ENCODE measurements at regions not wholly inside any gene's neighbourhood (a gene's known extent, or its start where the extent isn't known, plus 50 kb on each side); places are given as distances from the start of the nearest gene placed in this dataset.

DNA sequence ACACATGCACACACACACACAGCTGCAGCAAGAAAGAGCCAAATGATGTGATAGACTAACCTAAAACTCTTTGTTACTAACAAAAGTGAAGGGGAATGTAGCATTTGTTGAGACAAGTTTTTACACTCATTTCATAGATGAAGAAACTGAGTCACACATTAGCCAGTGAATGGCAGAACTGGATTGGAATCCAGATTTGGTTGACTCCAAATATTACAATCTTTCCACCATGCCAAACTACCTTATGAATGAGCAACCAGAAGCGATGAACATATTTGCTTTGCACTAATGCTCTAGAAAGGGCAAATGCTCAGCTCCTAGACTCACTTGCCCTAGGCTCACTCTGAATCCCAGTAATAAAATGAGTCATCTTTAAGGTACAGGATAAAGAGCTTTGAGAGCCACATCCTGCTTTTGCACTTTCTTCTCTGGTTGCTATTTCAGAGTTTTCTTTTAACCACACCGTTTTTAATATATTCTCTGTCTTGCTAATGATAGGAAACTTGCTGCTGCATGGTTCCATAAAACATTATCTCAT lies 111.9 kb downstream of the GPAM start:
- H3K27ac Mint-ChIP-seq = no peak overlapping the region
- no peaks in the 10 kb centered on the region for H3K27me3 Mint-ChIP-seq
- H3K9me3 Mint-ChIP-seq = no peaks in the 10 kb centered on the region
- intact Hi-C loops (cut with micrococcal nuclease) = no loop called here
- H3K36me3 Mint-ChIP-seq (ENCODE audit: low read depth) = no peaks in the 10 kb centered on the region
- no peaks in the 10 kb centered on the region for H3K4me1 Mint-ChIP-seq (ENCODE audit: low read depth)
- H3K4me3 Mint-ChIP-seq = no peak overlapping the region

GRCh38 chr10:112078003-112078402 lies 105.6 kb downstream of the GPAM start:
- Mint-ChIP-seq H3K4me1 (ENCODE audit: low read depth) (no peaks in the 10 kb centered on the region), H3K27me3 (no peaks in the 10 kb centered on the region), H3K4me3 (no peak overlapping the region), H3K36me3 (ENCODE audit: low read depth) (no peaks in the 10 kb centered on the region), H3K27ac (no peak overlapping the region), H3K9me3 (no peaks in the 10 kb centered on the region)
- intact Hi-C loops (cut with micrococcal nuclease) = no loop called here

- H3K4me3 Mint-ChIP-seq = no peak overlapping the region
These were observed 103.3 kb downstream of the GPAM start for GRCh38 chr10:112080231-112080630.

GRCh38 chr10:112082120-112082519 lies 101.4 kb downstream of the GPAM start:
- no peaks in the 10 kb centered on the region for H3K27me3 Mint-ChIP-seq
- H3K27ac Mint-ChIP-seq = no peak overlapping the region
- H3K4me1 Mint-ChIP-seq (ENCODE audit: low read depth) = no peaks in the 10 kb centered on the region
- intact Hi-C loops (cut with micrococcal nuclease) = no loop called here
- H3K4me3 Mint-ChIP-seq = no peak overlapping the region
- no peaks in the 10 kb centered on the region for H3K9me3 Mint-ChIP-seq
- no peaks in the 10 kb centered on the region for H3K36me3 Mint-ChIP-seq (ENCODE audit: low read depth)

More at GRCh38 chr10:112080231-112080630, 103.3 kb downstream of the GPAM start:
- intact Hi-C loops (cut with micrococcal nuclease) = no loop called here
- Mint-ChIP-seq H3K36me3 (ENCODE audit: low read depth) (no peaks in the 10 kb centered on the region), H3K27ac (no peak overlapping the region), H3K4me1 (ENCODE audit: low read depth) (no peaks in the 10 kb centered on the region), H3K27me3 (no peaks in the 10 kb centered on the region), H3K9me3 (no peaks in the 10 kb centered on the region)

GRCh38 chr10:112083472-112083871 lies 100.1 kb downstream of the GPAM start:
- H3K4me3 Mint-ChIP-seq = no peak overlapping the region
- H3K27me3 Mint-ChIP-seq = no peaks in the 10 kb centered on the region
- no peaks in the 10 kb centered on the region for H3K36me3 Mint-ChIP-seq (ENCODE audit: low read depth)
- H3K27ac Mint-ChIP-seq = no peak overlapping the region
- no peaks in the 10 kb centered on the region for H3K9me3 Mint-ChIP-seq
- intact Hi-C loops (cut with micrococcal nuclease) = no loop called here
- H3K4me1 Mint-ChIP-seq (ENCODE audit: low read depth) = no peaks in the 10 kb centered on the region

DNA sequence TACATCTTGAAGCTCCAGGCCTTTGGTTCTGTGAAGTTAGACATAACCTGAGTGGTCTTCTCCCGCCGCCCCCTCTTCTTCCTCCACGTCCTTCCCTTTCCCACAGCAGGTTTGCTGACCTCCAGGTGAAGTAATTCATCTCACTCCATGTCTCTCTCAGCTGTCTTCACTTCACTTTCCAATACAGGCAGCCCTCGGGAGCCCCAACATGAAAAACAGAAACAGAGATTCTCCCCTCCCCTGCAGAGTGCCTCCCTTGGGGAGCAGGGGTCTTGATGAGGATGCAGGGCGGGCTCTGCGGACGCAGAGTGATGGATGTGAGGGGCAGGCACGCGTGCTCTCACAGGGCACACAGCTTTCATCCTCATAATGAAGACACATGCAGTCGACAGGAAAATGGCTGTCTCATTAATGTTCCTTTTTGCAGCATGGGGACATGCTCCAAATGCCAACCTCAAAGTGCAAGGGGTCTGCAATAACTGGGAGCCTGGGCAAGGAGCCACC lies 95.6 kb downstream of the GPAM start:
- H3K4me3 Mint-ChIP-seq = no peak overlapping the region
- H3K27me3 Mint-ChIP-seq = no peaks in the 10 kb centered on the region
- intact Hi-C loops (cut with micrococcal nuclease) = no loop called here
- no peaks in the 10 kb centered on the region for H3K4me1 Mint-ChIP-seq (ENCODE audit: low read depth)
- H3K36me3 Mint-ChIP-seq (ENCODE audit: low read depth) = no peaks in the 10 kb centered on the region
- no peak overlapping the region for H3K27ac Mint-ChIP-seq
- no peaks in the 10 kb centered on the region for H3K9me3 Mint-ChIP-seq

DNA sequence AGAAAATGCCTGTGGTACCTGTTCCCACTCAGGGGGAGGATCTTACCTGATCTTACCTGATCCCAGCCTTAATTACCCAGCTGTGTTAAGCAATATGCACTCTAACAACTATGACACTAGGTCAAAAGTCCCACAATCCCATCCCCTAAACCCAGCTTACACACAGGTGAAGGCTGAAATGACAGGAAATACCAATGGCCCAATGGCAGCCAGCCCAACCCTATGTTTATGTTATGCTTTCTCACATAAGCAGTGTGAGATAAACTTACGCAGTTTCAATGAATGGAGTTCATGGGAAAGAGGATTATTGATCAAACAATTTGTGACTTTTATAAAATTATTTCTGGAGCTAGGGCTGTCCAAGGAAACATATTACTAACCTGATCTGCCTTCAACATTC lies 91.9 kb downstream of the GPAM start:
- Mint-ChIP-seq H3K27me3 (no peaks in the 10 kb centered on the region), H3K9me3 (no peaks in the 10 kb centered on the region), H3K4me1 (ENCODE audit: low read depth) (no peaks in the 10 kb centered on the region), H3K27ac (no peak overlapping the region), H3K36me3 (ENCODE audit: low read depth) (no peaks in the 10 kb centered on the region), H3K4me3 (no peak overlapping the region)
- intact Hi-C loops (cut with micrococcal nuclease) = no loop called here

- intact Hi-C loops (cut with micrococcal nuclease) = no loop called here
- no peak overlapping the region for H3K4me3 Mint-ChIP-seq
- no peaks in the 10 kb centered on the region for H3K36me3 Mint-ChIP-seq (ENCODE audit: low read depth)
- H3K4me1 Mint-ChIP-seq (ENCODE audit: low read depth) = no peaks in the 10 kb centered on the region
- H3K27ac Mint-ChIP-seq = no peak overlapping the region
- no peaks in the 10 kb centered on the region for H3K27me3 Mint-ChIP-seq
- H3K9me3 Mint-ChIP-seq = no peaks in the 10 kb centered on the region
These were observed 91.0 kb downstream of the GPAM start for GRCh38 chr10:112092519-112092918.

DNA sequence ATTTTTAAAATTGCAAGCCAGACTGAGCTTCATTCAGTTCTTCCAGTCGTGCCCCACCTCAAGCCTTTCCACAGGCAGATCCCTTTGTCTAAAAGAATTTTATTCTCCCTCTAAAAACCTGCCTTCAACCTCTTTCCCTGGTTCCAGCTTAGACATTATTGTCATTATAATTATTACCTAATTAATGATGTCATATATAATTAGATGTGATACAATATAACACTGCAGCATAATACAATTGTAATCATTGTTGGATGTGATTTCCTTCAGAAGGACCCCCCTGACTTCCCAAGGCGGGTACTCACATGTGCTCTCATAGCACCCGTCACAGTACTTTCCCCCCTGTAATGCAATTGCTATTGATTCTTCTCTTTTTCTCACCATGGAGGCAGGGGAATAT lies 88.6 kb downstream of the GPAM start:
- no peaks in the 10 kb centered on the region for H3K4me1 Mint-ChIP-seq (ENCODE audit: low read depth)
- H3K4me3 Mint-ChIP-seq = no peak overlapping the region
- intact Hi-C loops (cut with micrococcal nuclease) = no loop called here
- H3K27ac Mint-ChIP-seq = no peak overlapping the region
- no peaks in the 10 kb centered on the region for H3K27me3 Mint-ChIP-seq
- H3K36me3 Mint-ChIP-seq (ENCODE audit: low read depth) = no peaks in the 10 kb centered on the region
- H3K9me3 Mint-ChIP-seq = no peaks in the 10 kb centered on the region

DNA sequence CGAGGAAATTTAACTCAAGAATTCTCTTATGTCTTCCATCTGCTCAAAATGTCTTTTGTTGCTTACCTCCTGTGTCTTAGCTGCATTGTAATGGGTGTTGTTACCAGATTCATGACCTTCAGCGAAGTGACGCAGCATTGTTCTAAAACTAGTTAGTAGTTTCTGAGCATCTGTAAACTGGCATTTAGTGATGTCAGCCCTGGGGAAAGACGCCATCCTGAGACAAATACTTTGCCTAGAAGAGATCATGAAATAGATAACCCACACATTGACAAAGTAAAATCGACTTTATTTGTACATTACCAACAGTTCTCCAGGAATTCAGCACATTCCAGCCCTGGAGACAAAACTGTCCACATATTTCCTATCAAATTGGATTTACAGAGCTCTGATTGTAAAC lies 87.8 kb downstream of the GPAM start:
- H3K27ac Mint-ChIP-seq = no peak overlapping the region
- H3K4me1 Mint-ChIP-seq (ENCODE audit: low read depth) = no peaks in the 10 kb centered on the region
- H3K36me3 Mint-ChIP-seq (ENCODE audit: low read depth) = no peaks in the 10 kb centered on the region
- no peaks in the 10 kb centered on the region for H3K27me3 Mint-ChIP-seq
- H3K4me3 Mint-ChIP-seq = no peak overlapping the region
- no peaks in the 10 kb centered on the region for H3K9me3 Mint-ChIP-seq
- intact Hi-C loops (cut with micrococcal nuclease) = no loop called here

DNA sequence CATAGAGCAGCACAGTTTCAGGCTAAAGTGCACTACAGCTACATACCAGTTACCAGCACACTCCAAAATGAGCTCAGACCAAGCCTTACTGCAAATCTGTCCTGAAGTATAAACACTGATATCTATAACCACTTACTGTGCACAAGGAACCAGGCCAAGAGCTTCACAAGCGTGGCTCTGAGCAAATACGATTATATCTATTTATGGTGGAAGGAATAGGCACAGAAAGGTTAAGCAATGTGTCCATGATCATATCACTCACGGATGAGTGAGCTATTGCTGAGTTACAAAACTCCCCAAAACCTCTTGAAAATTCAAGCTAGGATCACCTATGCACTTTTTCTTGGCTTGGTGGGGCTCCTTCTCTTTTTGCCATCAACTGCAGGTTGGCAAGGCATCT lies 84.9 kb downstream of the GPAM start:
- H3K36me3 Mint-ChIP-seq (ENCODE audit: low read depth) = no peaks in the 10 kb centered on the region
- H3K4me1 Mint-ChIP-seq (ENCODE audit: low read depth) = no peaks in the 10 kb centered on the region
- intact Hi-C loops (cut with micrococcal nuclease) = no loop called here
- H3K4me3 Mint-ChIP-seq = no peak overlapping the region
- no peak overlapping the region for H3K27ac Mint-ChIP-seq
- no peaks in the 10 kb centered on the region for H3K9me3 Mint-ChIP-seq
- no peaks in the 10 kb centered on the region for H3K27me3 Mint-ChIP-seq
